Keratinocyte (primary cell): ENCODE measurements at regions not wholly inside any gene's neighbourhood (a gene's known extent, or its start where the extent isn't known, plus 50 kb on each side); places are given as distances from the start of the nearest gene placed in this dataset.
"Not testable (repeated sequence)": the region's sequence is repeated elsewhere in the genome, so short reads cannot be mapped to it uniquely, and the experiment has no call there.

Source experiments
- DNase-seq: peaks from one replicate; pipeline ENCODE4 v3.0.0-alpha.2; 2011; ENCODE audit warnings: low read depth, missing footprints, low spot score
- FAIRE-seq: peaks from 2 replicates; lab custom pipeline; 2011; peaks lifted over from hg19 to GRCh38; lab: Jason Lieb, UNC
- H2AFZ ChIP-seq: 2 replicates; pipeline ENCODE4 v1.6.0; 2012; ENCODE audit warnings: low read length, control low read depth, inconsistent platforms; ENCODE audit not compliant: control insufficient read depth
- H3K27ac ChIP-seq: 2 replicates; pipeline ENCODE4 v1.5.1; 2011; ENCODE audit warnings: low read length; ENCODE audit not compliant: control insufficient read depth, insufficient read depth
- H3K27me3 ChIP-seq: 3 replicates; pipeline ENCODE4 v1.6.0; 2011; ENCODE audit warnings: low read length; ENCODE audit not compliant: control insufficient read depth, insufficient read depth; ENCODE audit errors: extremely low read depth
- H3K36me3 ChIP-seq, 2 experiments: 2 replicates in 1 of 2; 3 replicates in 1 of 2; pipeline ENCODE4 v1.5.1; 2011; ENCODE audit warnings: low read length in 2 of 2, mild to moderate bottlenecking in 1 of 2; ENCODE audit not compliant: control insufficient read depth in 2 of 2, insufficient read depth in 2 of 2; ENCODE audit errors: extremely low read depth in 1 of 2
- H3K4me1 ChIP-seq: 3 replicates; pipeline ENCODE4 v1.5.1; 2011; ENCODE audit warnings: low read length; ENCODE audit not compliant: control insufficient read depth, insufficient read depth; ENCODE audit errors: extremely low read depth
- H3K4me2 ChIP-seq: 3 replicates; pipeline ENCODE4 v1.6.0; 2011; ENCODE audit warnings: low read depth, low read length; ENCODE audit not compliant: control insufficient read depth, insufficient read depth; ENCODE audit errors: extremely low read depth
- H3K4me3 ChIP-seq, 3 experiments: fragments of 200-600 bp in 1 of 3; sonication (generic) in 1 of 3; 2 replicates in 2 of 3; 3 replicates in 1 of 3; pipeline ENCODE4 v1.5.1; 2011 to 2016; ENCODE audit warnings: low read length in 3 of 3, mild to moderate bottlenecking in 3 of 3, control low read depth in 2 of 3, inconsistent platforms in 1 of 3, low read depth in 1 of 3, mixed read lengths in 1 of 3, mixed run types in 1 of 3, moderate library complexity in 1 of 3; ENCODE audit not compliant: control insufficient read depth in 2 of 3, insufficient read depth in 2 of 3; ENCODE audit errors: extremely low read depth in 1 of 3
- H3K79me2 ChIP-seq: 2 replicates; pipeline ENCODE4 v1.6.0; 2012; ENCODE audit warnings: low read length; ENCODE audit not compliant: control insufficient read depth, insufficient read depth
- H3K9ac ChIP-seq: 3 replicates; pipeline ENCODE4 v1.6.0; 2011; ENCODE audit warnings: low read length; ENCODE audit not compliant: control insufficient read depth, insufficient read depth; ENCODE audit errors: extremely low read depth
- H3K9me1 ChIP-seq: 3 replicates; pipeline ENCODE4 v1.6.0; 2011; ENCODE audit warnings: low read length; ENCODE audit not compliant: control insufficient read depth, insufficient read depth; ENCODE audit errors: extremely low read depth
- H3K9me3 ChIP-seq: 2 replicates; pipeline ENCODE4 v1.5.1; 2012; ENCODE audit warnings: low read depth, low read length; ENCODE audit not compliant: control insufficient read depth
- H4K20me1 ChIP-seq: 3 replicates; pipeline ENCODE4 v1.6.0; 2011; ENCODE audit warnings: low read length; ENCODE audit not compliant: control insufficient read depth, insufficient read depth; ENCODE audit errors: extremely low read depth
- CTCF ChIP-seq, 3 experiments: IDR thresholded peaks in 1 of 3; conservative IDR thresholded peaks in 1 of 3; optimal IDR thresholded peaks in 1 of 3; 2 replicates in 2 of 3; 3 replicates in 1 of 3; pipeline versions ENCODE3 to v1.5.1; 2011; ENCODE audit warnings: low read length in 3 of 3, mild to moderate bottlenecking in 3 of 3, moderate library complexity in 2 of 3, control low read depth in 1 of 3, inconsistent platforms in 1 of 3; ENCODE audit not compliant: insufficient read depth in 2 of 3; ENCODE audit errors: extremely low read depth in 1 of 3
- EZH2 ChIP-seq: IDR thresholded peaks from one replicate; pipeline ENCODE4 v1.6.1; 2012; ENCODE audit warnings: inconsistent platforms, mild to moderate bottlenecking, low read length, moderate library complexity
- dilution Hi-C: fragments of 300-500 bp; cut with MboI; formaldehyde crosslinking; loops from one replicate; pipeline ENCODE4 v1.7.0; 2020; ENCODE audit warnings: low sequenced_read_pairs; ENCODE audit not compliant: extremely low pct_ligation_motif_present

DNA sequence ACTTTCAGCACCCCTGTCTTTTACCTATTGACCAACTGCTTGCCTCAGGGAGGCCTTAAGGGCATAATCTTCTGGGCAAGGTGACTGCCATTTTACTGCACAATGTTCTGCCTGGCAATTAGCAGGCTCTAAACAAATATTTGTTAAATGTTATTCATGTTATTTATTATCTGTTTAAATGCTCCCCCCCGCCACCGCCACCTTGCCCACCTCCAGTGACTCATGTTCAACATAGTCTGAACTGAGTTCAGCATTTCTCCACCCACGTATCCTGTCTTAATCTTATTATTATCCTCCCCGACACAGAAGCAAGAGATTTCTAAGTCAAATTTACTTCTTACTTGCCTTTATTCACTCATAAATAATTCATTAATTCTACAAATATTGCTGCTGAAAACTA, 144.8 kb downstream of the LIG4 start:
- Histone ChIP-seq H4K20me1 (no peaks in the 10 kb centered on the region), H3K4me3 (no peak overlapping the region), H3K27me3 (no peaks in the 10 kb centered on the region), H3K4me2 (no peak overlapping the region), H3K36me3 (no peaks in the 10 kb centered on the region), H3K27ac (no peak overlapping the region), H3K9ac (no peak overlapping the region), H3K4me1 (no peaks in the 10 kb centered on the region), H2AFZ (no peak overlapping the region), H3K79me2 (no peaks in the 10 kb centered on the region), H3K9me1 (no peaks in the 10 kb centered on the region), H3K9me3 (no peaks in the 10 kb centered on the region)
- no peak for TF ChIP-seq CTCF (optimal IDR thresholded peaks at IDR 0.05 in 1 of 3, IDR thresholded peaks at IDR 0.05 in 1 of 3, conservative IDR thresholded peaks at IDR 0.05 in 1 of 3; ENCODE audit: extremely low read depth in 1 of 3, insufficient read depth in 2 of 3, low read length in 3 of 3)
- TF ChIP-seq EZH2, result no peak
- dilution Hi-C loops, result no loop called here
- DNase-seq (no peak), FAIRE-seq (no peak)

- dilution Hi-C loops, result no loop called here
- Histone ChIP-seq H3K9me1 (no peaks in the 10 kb centered on the region), H3K79me2 (no peaks in the 10 kb centered on the region), H3K4me1 (no peaks in the 10 kb centered on the region), H3K36me3 (no peaks in the 10 kb centered on the region), H3K9me3 (no peaks in the 10 kb centered on the region), H3K4me3 (no peak overlapping the region), H3K9ac (no peak overlapping the region), H4K20me1 (no peaks in the 10 kb centered on the region), H2AFZ (no peak overlapping the region), H3K27ac (no peak overlapping the region), H3K27me3 (no peaks in the 10 kb centered on the region), H3K4me2 (no peak overlapping the region)
- TF ChIP-seq EZH2 (no peak), CTCF (optimal IDR thresholded peaks at IDR 0.05 in 1 of 3, IDR thresholded peaks at IDR 0.05 in 1 of 3, conservative IDR thresholded peaks at IDR 0.05 in 1 of 3; ENCODE audit: extremely low read depth in 1 of 3, insufficient read depth in 2 of 3, low read length in 3 of 3) (no peak)
- no peak for FAIRE-seq
- DNase-seq, result no peak
Observed at GRCh38 chr13:108069521-108070210, 145.7 kb downstream of the LIG4 start.

DNA sequence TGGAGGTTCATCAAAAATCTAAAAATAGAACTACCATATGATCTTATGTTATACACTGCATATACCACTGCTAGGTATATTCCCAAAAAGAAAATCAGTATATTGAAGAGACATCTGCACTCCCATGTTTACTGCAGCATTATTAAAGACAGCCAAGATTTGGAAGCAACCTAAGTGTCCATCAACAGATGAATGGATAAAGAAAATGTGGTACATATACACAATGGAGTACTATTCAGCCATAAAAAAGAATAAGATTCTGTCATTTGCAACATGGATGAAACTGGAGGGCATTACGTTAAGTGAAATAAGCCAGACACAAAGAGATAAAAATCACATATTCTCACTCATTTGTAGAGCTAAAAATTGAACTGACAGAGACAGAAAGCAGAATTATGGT, 151.0 kb downstream of the LIG4 start:
- H3K36me3 ChIP-seq, H3K9me1 ChIP-seq, H4K20me1 ChIP-seq, DNase-seq, H3K79me2 ChIP-seq, H3K4me2 ChIP-seq, H3K27ac ChIP-seq, H3K9ac ChIP-seq, FAIRE-seq, H3K4me3 ChIP-seq, H2AFZ ChIP-seq, H3K27me3 ChIP-seq, dilution Hi-C loops, H3K4me1 ChIP-seq, H3K9me3 ChIP-seq: not testable (repeated sequence)
